ENCODE measurements at regions not wholly inside any gene's neighbourhood (a gene's known extent, or its start where the extent isn't known, plus 50 kb on each side); places are given as distances from the start of the nearest gene placed in this dataset.

DNA sequence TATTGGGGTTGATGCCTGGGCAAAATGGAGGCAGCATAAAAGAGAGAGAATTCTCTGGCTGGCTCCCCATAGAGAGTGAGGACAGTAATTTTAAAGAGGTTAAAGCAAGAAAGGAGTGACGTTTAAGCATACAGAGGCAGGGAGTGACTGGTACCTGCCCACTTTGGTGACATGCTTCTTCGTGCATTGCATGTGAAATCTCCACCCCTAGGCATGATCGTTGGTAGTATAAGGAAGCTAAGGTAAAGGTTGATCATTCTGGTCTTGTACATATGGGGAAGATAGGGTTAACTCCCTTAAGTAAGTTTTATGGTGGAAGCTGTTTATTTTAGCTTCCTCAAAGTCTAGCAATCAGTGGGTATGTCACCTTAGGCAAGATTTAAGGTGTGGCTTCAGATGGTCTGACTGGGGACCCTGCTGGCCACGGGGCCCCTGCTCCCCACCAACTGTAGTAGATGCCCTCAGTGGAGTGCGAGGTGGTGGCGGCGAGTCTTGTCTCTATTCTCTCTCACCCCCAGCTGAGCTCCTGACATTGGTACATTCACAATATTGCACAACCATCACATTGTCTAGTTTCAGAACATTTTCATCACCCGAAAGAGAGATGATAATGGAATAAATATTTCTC, 797.5 kb upstream of the SPRY2 start:
- TF ChIP-seq POLR2AphosphoS5 (IDR thresholded peaks at IDR 0.05; ENCODE audit: low read depth): no peak
- no peak for TF ChIP-seq CTCF (conservative IDR thresholded peaks at IDR 0.05; ENCODE audit: low read depth in 2 of 2)
- TF ChIP-seq EZH2 (IDR thresholded peaks at IDR 0.05; ENCODE audit: low read depth, unreplicated experiment): no peak
- TF ChIP-seq EZH2phosphoT487 (IDR thresholded peaks at IDR 0.05; ENCODE audit: unreplicated experiment): no peak
- TF ChIP-seq, protein P1, sequence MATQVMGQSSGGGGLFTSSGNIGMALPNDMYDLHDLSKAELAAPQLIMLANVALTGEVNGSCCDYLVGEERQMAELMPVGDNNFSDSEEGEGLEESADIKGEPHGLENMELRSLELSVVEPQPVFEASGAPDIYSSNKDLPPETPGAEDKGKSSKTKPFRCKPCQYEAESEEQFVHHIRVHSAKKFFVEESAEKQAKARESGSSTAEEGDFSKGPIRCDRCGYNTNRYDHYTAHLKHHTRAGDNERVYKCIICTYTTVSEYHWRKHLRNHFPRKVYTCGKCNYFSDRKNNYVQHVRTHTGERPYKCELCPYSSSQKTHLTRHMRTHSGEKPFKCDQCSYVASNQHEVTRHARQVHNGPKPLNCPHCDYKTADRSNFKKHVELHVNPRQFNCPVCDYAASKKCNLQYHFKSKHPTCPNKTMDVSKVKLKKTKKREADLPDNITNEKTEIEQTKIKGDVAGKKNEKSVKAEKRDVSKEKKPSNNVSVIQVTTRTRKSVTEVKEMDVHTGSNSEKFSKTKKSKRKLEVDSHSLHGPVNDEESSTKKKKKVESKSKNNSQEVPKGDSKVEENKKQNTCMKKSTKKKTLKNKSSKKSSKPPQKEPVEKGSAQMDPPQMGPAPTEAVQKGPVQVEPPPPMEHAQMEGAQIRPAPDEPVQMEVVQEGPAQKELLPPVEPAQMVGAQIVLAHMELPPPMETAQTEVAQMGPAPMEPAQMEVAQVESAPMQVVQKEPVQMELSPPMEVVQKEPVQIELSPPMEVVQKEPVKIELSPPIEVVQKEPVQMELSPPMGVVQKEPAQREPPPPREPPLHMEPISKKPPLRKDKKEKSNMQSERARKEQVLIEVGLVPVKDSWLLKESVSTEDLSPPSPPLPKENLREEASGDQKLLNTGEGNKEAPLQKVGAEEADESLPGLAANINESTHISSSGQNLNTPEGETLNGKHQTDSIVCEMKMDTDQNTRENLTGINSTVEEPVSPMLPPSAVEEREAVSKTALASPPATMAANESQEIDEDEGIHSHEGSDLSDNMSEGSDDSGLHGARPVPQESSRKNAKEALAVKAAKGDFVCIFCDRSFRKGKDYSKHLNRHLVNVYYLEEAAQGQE (IDR thresholded peaks at IDR 0.05; ENCODE audit: unreplicated experiment): no peak
- no peak for TF ChIP-seq JUNB (IDR thresholded peaks at IDR 0.05; ENCODE audit: unreplicated experiment)
